Fibroblast of lung (primary cell): ENCODE measurements at regions not wholly inside any gene's neighbourhood (a gene's known extent, or its start where the extent isn't known, plus 50 kb on each side); places are given as distances from the start of the nearest gene placed in this dataset.

Experiments
- DNase-seq, 2 donors: peaks; one replicate each; pipeline versions ENCODE4 v3.0.0 to v3.0.0-alpha.2; 2010; ENCODE audit warnings: low read depth in 2 of 2
- H2AFZ ChIP-seq: 2 replicates; pipeline ENCODE4 v1.5.1; 2012; ENCODE audit warnings: low read length, control low read depth, inconsistent platforms
- H3K27ac ChIP-seq: 2 replicates; pipeline ENCODE4 v1.5.1; 2011; ENCODE audit warnings: low read length, control low read depth; ENCODE audit not compliant: insufficient read depth
- H3K27me3 ChIP-seq: 2 replicates; pipeline ENCODE4 v1.5.1; 2011; ENCODE audit warnings: mild to moderate bottlenecking, low read length; ENCODE audit not compliant: control insufficient read depth, insufficient read depth
- H3K36me3 ChIP-seq: 2 replicates; pipeline ENCODE4 v1.5.1; 2011; ENCODE audit warnings: low read length; ENCODE audit not compliant: control insufficient read depth, insufficient read depth
- H3K4me1 ChIP-seq: 2 replicates; pipeline ENCODE4 v1.5.1; 2011; ENCODE audit warnings: low read length; ENCODE audit not compliant: control insufficient read depth, insufficient read depth; ENCODE audit errors: extremely low read depth
- H3K4me2 ChIP-seq: 2 replicates; pipeline ENCODE4 v1.5.1; 2011; ENCODE audit warnings: low read length, control low read depth; ENCODE audit not compliant: insufficient read depth; ENCODE audit errors: extremely low read depth
- H3K4me3 ChIP-seq, 4 experiments: fragments of 200-600 bp in 1 of 4; sonication (generic) in 1 of 4; replicated peaks in 1 of 4; 2 replicates each; pipeline ENCODE4 v1.5.1; 2011 to 2016; ENCODE audit warnings: low read length in 4 of 4, low read depth in 3 of 4, mild to moderate bottlenecking in 3 of 4, control low read depth in 2 of 4, inconsistent platforms in 1 of 4, mixed read lengths in 1 of 4; ENCODE audit not compliant: insufficient read depth in 1 of 4; ENCODE audit errors: control extremely low read depth in 1 of 4
- H3K79me2 ChIP-seq: 2 replicates; pipeline ENCODE4 v1.5.1; 2012; ENCODE audit warnings: mild to moderate bottlenecking, low read length, inconsistent platforms; ENCODE audit not compliant: control insufficient read depth, insufficient read depth
- H3K9ac ChIP-seq: 2 replicates; pipeline ENCODE4 v1.5.1; 2011; ENCODE audit warnings: mild to moderate bottlenecking, low read length, control low read depth; ENCODE audit not compliant: insufficient read depth
- H3K9me3 ChIP-seq: 2 replicates; pipeline ENCODE4 v1.5.1; 2012; ENCODE audit warnings: low read depth, low read length; ENCODE audit not compliant: control insufficient read depth, insufficient read depth
- H4K20me1 ChIP-seq: 2 replicates; pipeline ENCODE4 v1.5.1; 2011; ENCODE audit warnings: low read length; ENCODE audit not compliant: control insufficient read depth, insufficient read depth; ENCODE audit errors: extremely low read depth
- EZH2 ChIP-seq: IDR thresholded peaks from 2 replicates; pipeline ENCODE4 v1.5.1; 2012; ENCODE audit warnings: low read length, control low read depth, mild to moderate bottlenecking; ENCODE audit errors: missing control alignments
- TF ChIP-seq, protein P1 (sequence below), 2 donors: IDR thresholded peaks in 1 of 2; conservative IDR thresholded peaks in 1 of 2; 1 replicate in 1 of 2; 2 replicates in 1 of 2; pipeline ENCODE4 v1.5.1; 2011 to 2012; ENCODE audit warnings: low read length in 2 of 2, control low read depth in 1 of 2, inconsistent platforms in 1 of 2, low read depth in 1 of 2, mild to moderate bottlenecking in 1 of 2

DNA sequence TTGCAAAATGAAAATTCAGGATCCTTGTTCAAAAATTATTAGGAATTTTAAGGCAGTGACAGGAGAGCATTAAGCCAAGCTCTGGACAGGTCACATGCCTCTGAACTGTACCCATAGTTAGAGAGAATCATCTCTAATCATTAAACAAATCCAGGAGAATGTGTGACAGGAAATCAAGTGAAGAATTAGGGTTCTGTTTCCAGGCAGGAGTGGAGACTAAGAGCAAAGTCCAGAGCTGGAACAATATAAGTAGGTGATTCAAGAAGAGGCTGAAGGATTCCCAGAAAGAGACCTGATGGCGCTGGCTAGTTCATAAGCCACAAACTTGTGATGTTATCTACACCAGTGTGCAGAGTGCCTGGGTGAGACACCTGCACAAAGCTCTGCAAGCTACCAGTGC is 104.6 kb upstream of the PRKG2 start:
- no peak overlapping the region for H3K4me3 ChIP-seq
- no peaks in the 10 kb centered on the region for H3K27me3 ChIP-seq
- H2AFZ ChIP-seq, result no peak overlapping the region
- H3K9me3 ChIP-seq, result no peaks in the 10 kb centered on the region
- no peak overlapping the region for H3K4me2 ChIP-seq
- H3K9ac ChIP-seq, result no peak overlapping the region
- H3K27ac ChIP-seq, result no peak overlapping the region
- no peaks in the 10 kb centered on the region for H3K79me2 ChIP-seq
- no peaks in the 10 kb centered on the region for H3K36me3 ChIP-seq
- H4K20me1 ChIP-seq, result no peaks in the 10 kb centered on the region
- DNase-seq, result no peak
- TF ChIP-seq EZH2, result no peak
- TF ChIP-seq, protein P1, sequence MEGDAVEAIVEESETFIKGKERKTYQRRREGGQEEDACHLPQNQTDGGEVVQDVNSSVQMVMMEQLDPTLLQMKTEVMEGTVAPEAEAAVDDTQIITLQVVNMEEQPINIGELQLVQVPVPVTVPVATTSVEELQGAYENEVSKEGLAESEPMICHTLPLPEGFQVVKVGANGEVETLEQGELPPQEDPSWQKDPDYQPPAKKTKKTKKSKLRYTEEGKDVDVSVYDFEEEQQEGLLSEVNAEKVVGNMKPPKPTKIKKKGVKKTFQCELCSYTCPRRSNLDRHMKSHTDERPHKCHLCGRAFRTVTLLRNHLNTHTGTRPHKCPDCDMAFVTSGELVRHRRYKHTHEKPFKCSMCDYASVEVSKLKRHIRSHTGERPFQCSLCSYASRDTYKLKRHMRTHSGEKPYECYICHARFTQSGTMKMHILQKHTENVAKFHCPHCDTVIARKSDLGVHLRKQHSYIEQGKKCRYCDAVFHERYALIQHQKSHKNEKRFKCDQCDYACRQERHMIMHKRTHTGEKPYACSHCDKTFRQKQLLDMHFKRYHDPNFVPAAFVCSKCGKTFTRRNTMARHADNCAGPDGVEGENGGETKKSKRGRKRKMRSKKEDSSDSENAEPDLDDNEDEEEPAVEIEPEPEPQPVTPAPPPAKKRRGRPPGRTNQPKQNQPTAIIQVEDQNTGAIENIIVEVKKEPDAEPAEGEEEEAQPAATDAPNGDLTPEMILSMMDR (conservative IDR thresholded peaks at IDR 0.05 in 1 of 2, IDR thresholded peaks at IDR 0.05 in 1 of 2; ENCODE audit: low read depth in 1 of 2, low read length in 2 of 2), result no peak
- peaks cover 6% of the 10 kb centered on the region for H3K4me1 ChIP-seq

- TF ChIP-seq, protein P1 (conservative IDR thresholded peaks at IDR 0.05 in 1 of 2, IDR thresholded peaks at IDR 0.05 in 1 of 2; ENCODE audit: low read depth in 1 of 2, low read length in 2 of 2), result no peak
- no peak for TF ChIP-seq EZH2
- no peaks in the 10 kb centered on the region for H3K79me2 ChIP-seq
- peaks cover 8% of the 10 kb centered on the region for H3K4me1 ChIP-seq
- DNase-seq, result peak in 1 of 2 donors; percentile 94
- no peak overlapping the region for H2AFZ ChIP-seq
- H3K9ac ChIP-seq, result no peak overlapping the region
- H3K27me3 ChIP-seq, result no peaks in the 10 kb centered on the region
- H3K4me3 ChIP-seq, result peak overlapping the region in 2 of 4 experiments; percentile 1 to 10
- H3K9me3 ChIP-seq, result no peaks in the 10 kb centered on the region
- no peaks in the 10 kb centered on the region for H3K36me3 ChIP-seq
- H3K4me2 ChIP-seq, result peak overlapping the region; percentile 17
- H4K20me1 ChIP-seq, result no peaks in the 10 kb centered on the region
- peak overlapping the region; percentile 64 for H3K27ac ChIP-seq
Observed at GRCh38 chr4:81314897-81315470, 100.0 kb upstream of the PRKG2 start.

DNA sequence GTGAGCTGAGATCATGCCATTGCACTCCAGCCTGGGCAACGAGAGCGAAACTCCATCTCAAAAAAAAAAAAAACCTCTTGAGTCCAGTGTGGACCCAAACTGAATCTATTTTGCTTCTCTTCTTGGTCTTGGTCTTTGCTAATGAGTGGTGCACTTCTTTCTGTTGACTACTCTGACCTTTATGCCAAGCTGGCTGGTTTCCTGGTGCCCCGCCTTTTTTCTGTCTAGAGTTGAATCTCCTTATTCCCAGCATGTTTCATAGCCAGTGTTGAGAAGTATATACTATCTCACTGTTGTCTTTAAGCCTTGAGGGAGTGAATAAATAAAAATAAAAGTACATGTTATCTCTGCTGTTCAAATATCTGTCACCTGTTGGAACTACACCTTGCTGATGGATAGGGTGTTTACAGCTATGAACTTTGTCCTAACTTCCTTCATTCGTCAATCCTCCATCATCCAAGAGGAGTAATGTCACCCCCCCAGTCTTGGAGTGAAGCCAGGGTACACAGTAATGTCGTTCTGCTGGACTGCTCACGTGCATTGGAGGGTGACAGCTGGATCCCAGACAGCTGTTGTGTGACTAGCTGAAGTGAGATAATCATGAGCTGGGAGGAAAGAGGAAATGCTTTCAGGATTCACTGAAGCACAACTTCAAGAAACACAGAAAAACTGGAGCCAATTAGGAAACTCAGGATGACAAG is 99.3 kb upstream of the PRKG2 start:
- H3K4me2 ChIP-seq, result peak overlapping the region; percentile 3
- H3K79me2 ChIP-seq, result no peaks in the 10 kb centered on the region
- DNase-seq, result peak in 1 of 2 donors; percentile 99
- no peak for TF ChIP-seq EZH2
- TF ChIP-seq, protein P1 (conservative IDR thresholded peaks at IDR 0.05 in 1 of 2, IDR thresholded peaks at IDR 0.05 in 1 of 2; ENCODE audit: low read depth in 1 of 2, low read length in 2 of 2), result no peak
- no peaks in the 10 kb centered on the region for H4K20me1 ChIP-seq
- H3K4me1 ChIP-seq, result peaks cover 8% of the 10 kb centered on the region
- no peaks in the 10 kb centered on the region for H3K9me3 ChIP-seq
- H3K4me3 ChIP-seq, result peak overlapping the region in 2 of 4 experiments; percentile 1 to 10
- no peak overlapping the region for H3K9ac ChIP-seq
- H2AFZ ChIP-seq, result no peak overlapping the region
- no peaks in the 10 kb centered on the region for H3K27me3 ChIP-seq
- no peaks in the 10 kb centered on the region for H3K36me3 ChIP-seq
- peak overlapping the region; percentile 64 for H3K27ac ChIP-seq
